Body of pancreas (tissue), 4 donors: ENCODE measurements at regions not wholly inside any gene's neighbourhood (a gene's known extent, or its start where the extent isn't known, plus 50 kb on each side); places are given as distances from the start of the nearest gene placed in this dataset.

Experiments
- ATAC-seq: fragments of 150-250 bp; one replicate; pipeline ENCODE4 v1.9.1; 2016
- DNase-seq, 4 donors: peaks; one replicate each; pipeline ENCODE4 v3.0.0-alpha.2; 2019
- H3K27ac ChIP-seq, 4 donors: fragments of 200-600 bp; sonication (generic); 1 replicate in 3 of 4; 2 replicates in 1 of 4; pipeline versions ENCODE4 v1.5.1 to v1.6.1; 2016 to 2019; ENCODE audit warnings: mild to moderate bottlenecking in 1 of 4, mixed read lengths in 1 of 4, moderate library complexity in 1 of 4
- H3K27me3 ChIP-seq, 2 donors: fragments of 200-600 bp; sonication (generic); one replicate each; pipeline ENCODE4 v1.6.0; 2016; ENCODE audit warnings: mild to moderate bottlenecking in 1 of 2
- H3K36me3 ChIP-seq, 2 donors: fragments of 200-600 bp; sonication (generic); replicated peaks in 1 of 2; 2 replicates each; pipeline ENCODE4 v1.5.1; 2016; ENCODE audit warnings: low read depth in 2 of 2; ENCODE audit not compliant: insufficient read depth in 1 of 2
- H3K4me1 ChIP-seq: fragments of 200-600 bp; sonication (generic); one replicate; pipeline ENCODE4 v1.6.0; 2016
- H3K4me3 ChIP-seq, 2 donors: fragments of 200-600 bp; sonication (generic); 1 replicate in 1 of 2; 2 replicates in 1 of 2; pipeline ENCODE4 v1.5.1; 2016 to 2019
- H3K9me3 ChIP-seq, 3 donors: fragments of 200-600 bp; sonication (generic); 1 replicate in 2 of 3; 2 replicates in 1 of 3; pipeline ENCODE4 v1.5.1; 2016
- POLR2A ChIP-seq, 3 donors: fragments of 450-650 bp; IDR thresholded peaks; one replicate each; pipeline ENCODE4 v1.6.1; 2016; ENCODE audit warnings: antibody characterized with exemption in 3 of 3, mild to moderate bottlenecking in 2 of 3
- WGBS, 2 donors: methylation state at CpG; one replicate each; pipeline ENCODE4 v1.1.5; 2017; 5-methylcytosine and 5-hydroxymethylcytosine counted together
- intact Hi-C: fragments of 100-400 bp; cut with DNase I; formaldehyde crosslinking; loops from one replicate; pipeline ENCODE4 v1.15.1; 2023
- TF ChIP-seq, protein P1 (sequence below), 7 experiments: fragments of 450-650 bp in 4 of 7; fragments of 200-600 bp in 3 of 7; sonication (generic) in 3 of 7; IDR thresholded peaks; one replicate each; pipeline ENCODE4 v1.5.1; 2016 to 2019; ENCODE audit warnings: antibody characterized with exemption in 7 of 7

DNA sequence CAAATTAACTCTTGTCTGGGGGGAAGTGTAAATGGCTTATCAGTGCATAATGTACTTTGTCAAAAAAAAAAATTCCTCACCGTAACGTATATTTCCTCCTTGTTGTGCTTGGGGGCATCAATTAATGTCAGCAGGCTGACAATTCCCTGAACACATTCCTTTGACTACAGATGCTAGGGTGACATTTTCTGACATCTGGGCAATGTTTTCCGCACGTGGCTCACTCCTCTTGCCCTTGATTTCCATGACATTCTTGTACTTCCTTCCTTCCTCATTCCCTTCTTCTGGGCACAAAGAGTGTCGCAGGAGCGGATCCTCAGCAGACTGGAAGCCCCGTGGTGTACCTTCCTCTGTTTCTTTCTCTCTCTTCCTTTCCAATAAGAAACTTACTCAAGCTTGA, 173.7 kb downstream of the SP3 start:
- H3K4me3 ChIP-seq: no peak overlapping the region
- H3K4me1 ChIP-seq: peaks cover 8% of the 10 kb centered on the region
- ATAC-seq (no peak), DNase-seq (no peak)
- TF ChIP-seq, protein P1, sequence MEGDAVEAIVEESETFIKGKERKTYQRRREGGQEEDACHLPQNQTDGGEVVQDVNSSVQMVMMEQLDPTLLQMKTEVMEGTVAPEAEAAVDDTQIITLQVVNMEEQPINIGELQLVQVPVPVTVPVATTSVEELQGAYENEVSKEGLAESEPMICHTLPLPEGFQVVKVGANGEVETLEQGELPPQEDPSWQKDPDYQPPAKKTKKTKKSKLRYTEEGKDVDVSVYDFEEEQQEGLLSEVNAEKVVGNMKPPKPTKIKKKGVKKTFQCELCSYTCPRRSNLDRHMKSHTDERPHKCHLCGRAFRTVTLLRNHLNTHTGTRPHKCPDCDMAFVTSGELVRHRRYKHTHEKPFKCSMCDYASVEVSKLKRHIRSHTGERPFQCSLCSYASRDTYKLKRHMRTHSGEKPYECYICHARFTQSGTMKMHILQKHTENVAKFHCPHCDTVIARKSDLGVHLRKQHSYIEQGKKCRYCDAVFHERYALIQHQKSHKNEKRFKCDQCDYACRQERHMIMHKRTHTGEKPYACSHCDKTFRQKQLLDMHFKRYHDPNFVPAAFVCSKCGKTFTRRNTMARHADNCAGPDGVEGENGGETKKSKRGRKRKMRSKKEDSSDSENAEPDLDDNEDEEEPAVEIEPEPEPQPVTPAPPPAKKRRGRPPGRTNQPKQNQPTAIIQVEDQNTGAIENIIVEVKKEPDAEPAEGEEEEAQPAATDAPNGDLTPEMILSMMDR (IDR thresholded peaks at IDR 0.05): no peak
- no peak for TF ChIP-seq POLR2A (IDR thresholded peaks at IDR 0.05)
- no peaks in the 10 kb centered on the region for H3K27me3 ChIP-seq
- no peak overlapping the region for H3K27ac ChIP-seq
- intact Hi-C loops: no loop called here
- H3K36me3 ChIP-seq: no peaks in the 10 kb centered on the region
- H3K9me3 ChIP-seq: no peaks in the 10 kb centered on the region
- WGBS, 2 donors: 52 to 65% methylated on average over 7 of the region's 7 CpGs

DNA sequence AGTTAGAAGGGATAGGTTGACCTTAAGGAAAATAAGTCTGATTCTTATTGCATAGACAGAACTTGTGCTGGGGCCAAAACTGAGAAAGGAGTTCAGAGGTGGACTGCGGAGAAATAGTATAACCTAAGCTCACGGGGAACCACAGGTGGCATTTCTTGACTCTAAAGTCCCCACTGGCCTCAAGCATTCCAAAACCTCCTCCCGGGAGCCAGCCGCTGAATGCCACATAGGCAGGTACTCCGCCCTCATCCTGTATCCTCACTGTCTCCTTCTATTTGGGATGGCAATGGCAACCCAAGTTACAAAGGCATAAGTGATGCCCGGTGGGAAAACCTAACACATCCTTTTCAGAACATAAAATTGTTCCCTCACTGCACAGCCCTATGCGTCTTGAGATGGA, 173.0 kb downstream of the SP3 start:
- Histone ChIP-seq H3K27ac (no peak overlapping the region), H3K27me3 (no peaks in the 10 kb centered on the region), H3K36me3 (no peaks in the 10 kb centered on the region), H3K4me1 (peaks cover 8% of the 10 kb centered on the region), H3K9me3 (no peaks in the 10 kb centered on the region), H3K4me3 (no peak overlapping the region)
- no peak for TF ChIP-seq POLR2A (IDR thresholded peaks at IDR 0.05)
- DNase-seq: no peak
- intact Hi-C loops: no loop called here
- WGBS, 2 donors: 81 to 83% methylated on average over 7 of the region's 7 CpGs
- no peak for ATAC-seq

DNA sequence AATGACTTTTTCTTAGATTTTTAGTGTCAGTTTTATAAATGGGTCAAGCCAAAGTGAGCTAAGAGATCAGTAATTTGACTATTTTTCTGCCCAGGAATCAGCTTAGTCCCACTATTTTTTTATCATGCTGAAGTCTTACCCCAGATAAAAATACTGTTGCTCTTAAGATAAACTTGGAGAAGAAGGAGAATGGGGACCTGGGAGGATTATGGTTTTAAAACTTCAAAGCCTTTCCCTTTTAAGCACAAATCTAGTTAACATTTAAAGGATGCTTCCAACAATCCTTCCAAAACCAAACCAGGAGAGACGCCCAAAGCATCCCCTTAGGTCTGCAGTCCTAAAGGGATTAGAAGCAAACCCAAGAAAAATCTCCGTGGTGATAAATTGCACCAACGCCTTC, 172.4 kb downstream of the SP3 start:
- H3K4me3 ChIP-seq: no peak overlapping the region
- intact Hi-C loops: no loop called here
- no peak overlapping the region for H3K27ac ChIP-seq
- peaks cover 8% of the 10 kb centered on the region for H3K4me1 ChIP-seq
- TF ChIP-seq, protein P1 (IDR thresholded peaks at IDR 0.05): no peak
- no peak for TF ChIP-seq POLR2A (IDR thresholded peaks at IDR 0.05)
- DNase-seq (no peak), ATAC-seq (no peak)
- H3K27me3 ChIP-seq: no peaks in the 10 kb centered on the region
- H3K9me3 ChIP-seq: no peaks in the 10 kb centered on the region
- no peaks in the 10 kb centered on the region for H3K36me3 ChIP-seq
- WGBS, 2 donors: 73 to 76% methylated on average over 3 of the region's 3 CpGs

DNA sequence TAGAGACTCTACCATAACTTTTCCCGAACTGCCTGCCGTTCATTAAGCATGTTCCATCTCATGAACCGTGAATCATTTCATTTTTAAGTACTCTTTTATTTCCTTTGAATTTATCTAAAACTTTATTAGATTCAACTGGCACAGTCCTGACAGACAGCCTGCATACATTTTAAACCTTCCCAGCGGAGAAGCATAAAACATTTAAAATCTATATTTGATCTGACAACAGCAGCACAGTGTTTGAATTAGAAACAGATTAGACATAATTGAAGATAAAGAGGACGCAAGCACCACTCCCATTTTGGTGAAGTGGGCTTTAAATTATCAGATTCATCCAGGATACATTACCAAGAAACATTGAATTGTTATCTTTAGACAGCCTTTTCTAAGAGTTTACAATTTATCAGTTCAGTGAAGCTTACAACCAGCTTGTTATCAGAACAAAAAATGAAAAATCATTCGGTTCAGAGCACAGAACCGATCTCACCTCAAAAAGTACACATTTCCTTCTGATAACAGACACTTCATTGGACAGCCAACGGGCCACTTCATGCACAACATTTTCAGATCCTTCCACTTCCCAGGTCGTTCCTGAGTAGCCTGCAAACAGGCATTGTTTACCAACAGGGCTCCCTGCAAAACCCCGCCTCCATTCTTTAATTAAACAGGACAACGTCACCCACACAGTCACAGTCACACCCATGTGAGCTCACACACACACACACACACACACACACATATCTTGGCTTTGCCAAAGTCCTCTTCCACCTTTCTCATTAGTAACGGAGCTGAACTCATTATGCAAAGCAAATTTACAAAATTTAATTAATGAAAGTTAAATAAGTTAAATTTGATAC, 171.2 kb downstream of the SP3 start:
- WGBS, 2 donors: 30 to 36% methylated on average over 12 of the region's 12 CpGs
- H3K36me3 ChIP-seq: no peaks in the 10 kb centered on the region
- TF ChIP-seq, protein P1 (IDR thresholded peaks at IDR 0.05): no peak
- TF ChIP-seq POLR2A (IDR thresholded peaks at IDR 0.05): no peak
- ATAC-seq (no peak), DNase-seq (peak; percentile 7 to 21 (median 16))
- H3K27me3 ChIP-seq: no peaks in the 10 kb centered on the region
- intact Hi-C loops: no loop called here
- no peak overlapping the region for H3K4me3 ChIP-seq
- H3K9me3 ChIP-seq: no peaks in the 10 kb centered on the region
- H3K4me1 ChIP-seq: peaks cover 8% of the 10 kb centered on the region
- H3K27ac ChIP-seq: no peak overlapping the region

DNA sequence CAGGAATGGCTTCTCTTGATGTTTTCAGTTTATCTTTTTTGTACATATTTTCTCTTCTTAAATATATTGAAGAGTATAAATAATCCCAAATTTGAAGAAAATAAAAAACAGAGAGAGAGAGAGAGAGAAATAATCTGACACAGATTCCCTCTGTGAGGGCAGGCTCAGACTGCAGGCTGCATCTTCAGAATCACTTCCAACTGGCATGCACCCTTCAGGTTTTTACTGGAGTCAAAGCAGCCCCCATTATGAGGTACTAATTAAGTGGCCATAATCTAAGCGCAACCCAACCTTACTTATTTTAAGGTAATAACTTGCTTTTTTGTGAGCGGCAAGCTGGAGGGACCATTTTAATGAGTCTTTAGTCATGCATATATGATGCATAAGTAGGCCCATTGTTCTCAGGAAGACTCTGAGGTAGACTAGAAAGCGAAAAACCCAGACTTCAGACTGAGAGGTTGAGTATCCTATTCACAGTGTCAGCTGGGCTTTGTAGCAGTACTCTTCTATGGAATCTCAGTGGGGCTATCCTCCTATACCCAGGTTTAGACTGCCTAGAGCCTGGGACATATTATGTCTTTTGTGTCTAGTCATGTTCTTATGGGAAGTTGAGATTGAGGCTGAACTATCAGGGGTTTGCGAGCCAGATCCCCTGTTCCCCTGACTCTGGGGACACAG, 167.4 kb downstream of the SP3 start:
- Histone ChIP-seq H3K4me1 (peaks cover 8% of the 10 kb centered on the region), H3K27ac (no peak overlapping the region), H3K36me3 (no peaks in the 10 kb centered on the region), H3K9me3 (no peaks in the 10 kb centered on the region), H3K4me3 (no peak overlapping the region), H3K27me3 (no peaks in the 10 kb centered on the region)
- WGBS, 2 donors: 88 to 90% methylated on average over 3 to 4 of the region's 4 CpGs
- intact Hi-C loops: no loop called here
- TF ChIP-seq POLR2A (IDR thresholded peaks at IDR 0.05): no peak
- TF ChIP-seq, protein P1 (IDR thresholded peaks at IDR 0.05): no peak
- ATAC-seq (no peak), DNase-seq (no peak)
